Kidney (tissue), 13 donors: ENCODE measurements at regions not wholly inside any gene's neighbourhood (a gene's known extent, or its start where the extent isn't known, plus 50 kb on each side); places are given as distances from the start of the nearest gene placed in this dataset.

ENCODE experiments used
- DNase-seq, 5 donors: peaks; one replicate each; pipeline ENCODE4 v3.0.0-alpha.2; 2013 to 2020
- FAIRE-seq: peaks from 2 replicates; lab custom pipeline; 2012; peaks lifted over from hg19 to GRCh38; lab: Jason Lieb, UNC
- H3K27ac ChIP-seq, 2 donors: one replicate each; pipeline ENCODE4 v1.7.0; 2013; ENCODE audit warnings: low read depth in 2 of 2, low read length in 2 of 2, inconsistent platforms in 1 of 2
- H3K27me3 ChIP-seq: one replicate; pipeline ENCODE4 v1.7.1; 2013; ENCODE audit warnings: low read length, inconsistent platforms; ENCODE audit not compliant: control insufficient read depth, insufficient read depth
- H3K36me3 ChIP-seq, 3 donors: one replicate each; pipeline versions ENCODE4 v1.7.0 to v1.7.1; 2013; ENCODE audit warnings: low read length in 3 of 3, control low read depth in 1 of 3, inconsistent platforms in 1 of 3; ENCODE audit not compliant: insufficient read depth in 3 of 3, control insufficient read depth in 2 of 3
- H3K4me1 ChIP-seq, 3 donors: one replicate each; pipeline versions ENCODE4 v1.7.0 to v1.7.1; 2013; ENCODE audit warnings: low read length in 3 of 3, inconsistent platforms in 1 of 3, low read depth in 1 of 3; ENCODE audit not compliant: control insufficient read depth in 2 of 3, insufficient read depth in 2 of 3
- H3K4me3 ChIP-seq, 3 donors: one replicate each; pipeline versions ENCODE4 v1.7.0 to v1.8.1; 2013; ENCODE audit warnings: low read length in 3 of 3, control low read depth in 1 of 3, inconsistent platforms in 1 of 3
- H3K9ac ChIP-seq, 3 donors: one replicate each; pipeline versions ENCODE4 v1.7.0 to v1.7.1; 2013; ENCODE audit warnings: low read length in 3 of 3, control low read depth in 1 of 3, inconsistent platforms in 1 of 3
- H3K9me3 ChIP-seq, 3 donors: one replicate each; pipeline versions ENCODE4 v1.7.0 to v1.7.1; 2013; ENCODE audit warnings: low read length in 3 of 3, control low read depth in 1 of 3, inconsistent platforms in 1 of 3; ENCODE audit not compliant: control insufficient read depth in 2 of 3, insufficient read depth in 1 of 3
- intact Hi-C: fragments of 100-400 bp; cut with DNase I; formaldehyde crosslinking; loops from one replicate; pipeline ENCODE4 v1.11.1; 2022
- TF ChIP-seq, protein P1 (sequence below): IDR thresholded peaks from 3 replicates; pipeline ENCODE4 v1.5.1; 2012; ENCODE audit warnings: mild to moderate bottlenecking, moderate library complexity, borderline replicate concordance; ENCODE audit not compliant: insufficient read depth; ENCODE audit errors: extremely low read depth
- donor health status: control.
- donor health status: control.
- donor health status: control.
- donor health status: control.
- donor health status: control.
- donor health status: DM: yes; HTN: yes; CAD: no.
- donor health status: Normal renal cell carcinoma (clear cell type).

DNA sequence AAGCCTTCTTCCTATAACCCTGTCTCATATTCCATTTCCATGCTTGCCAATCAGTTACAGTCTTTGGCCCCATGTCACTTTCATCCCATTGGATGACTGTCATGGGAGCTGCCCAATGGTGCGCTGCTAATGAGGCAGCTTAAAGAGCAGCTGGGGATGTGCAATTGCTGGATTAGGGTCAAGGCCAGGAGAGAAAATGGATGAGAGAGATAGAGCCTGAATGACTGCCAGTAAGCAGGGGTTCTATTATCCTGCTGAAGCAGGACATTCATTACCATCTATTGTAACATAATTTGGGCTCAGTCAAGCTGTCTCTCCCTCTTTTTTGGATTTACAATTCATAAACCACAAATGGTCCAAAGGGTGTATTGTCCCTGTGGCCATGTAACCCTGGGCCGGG lies 909.0 kb downstream of the CENPC start:
- no peak for DNase-seq
- Histone ChIP-seq H3K36me3 (no peaks in the 10 kb centered on the region), H3K9me3 (no peaks in the 10 kb centered on the region), H3K27ac (no peak overlapping the region), H3K9ac (no peak overlapping the region), H3K27me3 (no peaks in the 10 kb centered on the region), H3K4me3 (no peak overlapping the region), H3K4me1 (no peaks in the 10 kb centered on the region)
- FAIRE-seq: no peak
- intact Hi-C loops: no loop called here
- TF ChIP-seq, protein P1, sequence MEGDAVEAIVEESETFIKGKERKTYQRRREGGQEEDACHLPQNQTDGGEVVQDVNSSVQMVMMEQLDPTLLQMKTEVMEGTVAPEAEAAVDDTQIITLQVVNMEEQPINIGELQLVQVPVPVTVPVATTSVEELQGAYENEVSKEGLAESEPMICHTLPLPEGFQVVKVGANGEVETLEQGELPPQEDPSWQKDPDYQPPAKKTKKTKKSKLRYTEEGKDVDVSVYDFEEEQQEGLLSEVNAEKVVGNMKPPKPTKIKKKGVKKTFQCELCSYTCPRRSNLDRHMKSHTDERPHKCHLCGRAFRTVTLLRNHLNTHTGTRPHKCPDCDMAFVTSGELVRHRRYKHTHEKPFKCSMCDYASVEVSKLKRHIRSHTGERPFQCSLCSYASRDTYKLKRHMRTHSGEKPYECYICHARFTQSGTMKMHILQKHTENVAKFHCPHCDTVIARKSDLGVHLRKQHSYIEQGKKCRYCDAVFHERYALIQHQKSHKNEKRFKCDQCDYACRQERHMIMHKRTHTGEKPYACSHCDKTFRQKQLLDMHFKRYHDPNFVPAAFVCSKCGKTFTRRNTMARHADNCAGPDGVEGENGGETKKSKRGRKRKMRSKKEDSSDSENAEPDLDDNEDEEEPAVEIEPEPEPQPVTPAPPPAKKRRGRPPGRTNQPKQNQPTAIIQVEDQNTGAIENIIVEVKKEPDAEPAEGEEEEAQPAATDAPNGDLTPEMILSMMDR: no peak

DNA sequence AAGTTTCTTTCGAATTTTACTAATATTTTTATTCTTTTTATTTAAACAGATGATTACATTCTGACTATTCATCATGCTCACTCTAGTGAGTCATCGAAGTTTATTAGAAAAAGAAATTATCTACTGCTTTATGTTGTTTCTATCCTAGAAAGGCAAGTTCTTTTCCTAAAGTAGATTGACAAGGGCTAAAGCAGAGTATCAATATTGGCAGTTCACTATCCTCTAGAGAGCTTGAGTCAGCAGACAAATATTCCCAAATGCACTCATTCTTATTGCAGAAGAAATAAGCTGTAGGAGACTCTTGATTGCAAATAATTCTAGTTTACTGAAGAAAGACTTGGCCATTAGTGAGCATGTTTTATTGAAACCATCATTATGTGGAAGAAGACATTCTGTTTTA lies 911.8 kb downstream of the CENPC start:
- no peak overlapping the region for H3K27ac ChIP-seq
- TF ChIP-seq, protein P1: no peak
- no peak overlapping the region for H3K4me3 ChIP-seq
- FAIRE-seq: no peak
- no peak overlapping the region for H3K9ac ChIP-seq
- H3K27me3 ChIP-seq: no peaks in the 10 kb centered on the region
- H3K9me3 ChIP-seq: no peaks in the 10 kb centered on the region
- H3K36me3 ChIP-seq: no peaks in the 10 kb centered on the region
- intact Hi-C loops: no loop called here
- DNase-seq: no peak
- H3K4me1 ChIP-seq: no peaks in the 10 kb centered on the region

DNA sequence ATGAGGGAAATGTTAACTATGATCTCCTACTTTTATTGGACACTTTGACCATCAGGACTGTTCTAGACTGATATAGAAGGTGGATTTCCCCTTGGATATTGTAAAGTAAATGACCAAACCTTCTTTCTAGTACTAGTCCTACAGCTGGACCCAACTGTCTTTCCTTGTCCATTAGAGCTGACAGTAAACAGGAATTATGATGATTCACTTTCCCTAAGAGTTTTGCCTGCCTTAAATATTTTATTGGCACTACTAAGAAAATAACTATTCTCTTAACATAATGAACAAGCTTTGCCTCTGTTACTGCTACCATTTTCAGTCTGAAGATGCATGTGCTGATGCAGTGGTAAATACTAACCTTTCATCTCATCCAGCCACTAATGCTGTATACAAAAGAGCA lies 915.4 kb downstream of the CENPC start:
- intact Hi-C loops: no loop called here
- H3K36me3 ChIP-seq: no peaks in the 10 kb centered on the region
- H3K4me3 ChIP-seq: no peak overlapping the region
- H3K27me3 ChIP-seq: no peaks in the 10 kb centered on the region
- TF ChIP-seq, protein P1: no peak
- H3K9ac ChIP-seq: no peak overlapping the region
- no peak overlapping the region for H3K27ac ChIP-seq
- no peaks in the 10 kb centered on the region for H3K9me3 ChIP-seq
- DNase-seq (no peak), FAIRE-seq (no peak)
- no peaks in the 10 kb centered on the region for H3K4me1 ChIP-seq

DNA sequence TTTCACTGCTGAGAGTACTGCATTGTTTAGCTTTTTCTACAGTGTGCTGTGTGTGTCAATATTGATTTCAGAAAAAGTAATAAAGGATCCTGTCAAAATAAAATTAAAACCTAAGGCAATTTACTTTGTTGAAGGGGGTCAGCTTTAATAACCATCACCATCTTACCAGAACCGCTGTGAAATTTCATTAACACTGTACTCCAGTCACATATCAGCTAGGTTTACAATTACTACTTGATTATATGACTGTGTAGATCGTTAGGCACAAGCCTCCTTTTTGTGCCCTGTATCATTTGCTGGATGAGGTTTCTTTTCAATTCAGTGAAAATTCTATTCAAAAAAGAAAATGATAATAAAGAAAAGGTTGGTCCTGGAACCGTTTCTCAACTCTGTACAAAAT lies 917.2 kb downstream of the CENPC start:
- TF ChIP-seq, protein P1: no peak
- no peaks in the 10 kb centered on the region for H3K9me3 ChIP-seq
- no peak overlapping the region for H3K4me3 ChIP-seq
- no peaks in the 10 kb centered on the region for H3K4me1 ChIP-seq
- intact Hi-C loops: no loop called here
- DNase-seq (no peak), FAIRE-seq (no peak)
- H3K9ac ChIP-seq: no peak overlapping the region
- no peaks in the 10 kb centered on the region for H3K27me3 ChIP-seq
- no peaks in the 10 kb centered on the region for H3K36me3 ChIP-seq
- H3K27ac ChIP-seq: no peak overlapping the region
